ENCODE measurements at regions not wholly inside any gene's neighbourhood (a gene's known extent, or its start where the extent isn't known, plus 50 kb on each side); places are given as distances from the start of the nearest gene placed in this dataset.

GRCh38 chr22:45084400-45084920, 74.7 kb upstream of the PHF21B start:
- H4K20me1 ChIP-seq (ENCODE audit: insufficient read depth, low read length): no peaks in the 10 kb centered on the region
- H2AFZ ChIP-seq (ENCODE audit: low read depth, low read length): no peak overlapping the region
- no peaks in the 10 kb centered on the region for H3K9me3 ChIP-seq (ENCODE audit: insufficient read depth, low read length)
- no peaks in the 10 kb centered on the region for H3K36me3 ChIP-seq (replicated peaks; ENCODE audit: low read depth, low read length)
- no peak overlapping the region for H3K27ac ChIP-seq (ENCODE audit: low read length)
- no peak overlapping the region for H3K4me2 ChIP-seq (ENCODE audit: low read length)
- H3K9ac ChIP-seq (ENCODE audit: low read length): no peak overlapping the region
- H3K4me1 ChIP-seq (ENCODE audit: low read length): no peaks in the 10 kb centered on the region
- TF ChIP-seq EZH2phosphoT487 (IDR thresholded peaks at IDR 0.05; ENCODE audit: low read depth) (no peak), CTCF (IDR thresholded peaks at IDR 0.05; ENCODE audit: low read depth, low read length) (no peak)
- peaks cover 22% of the 10 kb centered on the region; the same call in 1 of the 2 replicates for H3K27me3 ChIP-seq (ENCODE audit: low read depth, low read length)
- no peaks in the 10 kb centered on the region for H3K79me2 ChIP-seq (ENCODE audit: low read length)
- H3K4me3 ChIP-seq (ENCODE audit: low read length): no peak overlapping the region

- H3K36me3 ChIP-seq (replicated peaks; ENCODE audit: low read depth, low read length): no peaks in the 10 kb centered on the region
- H3K4me3 ChIP-seq (ENCODE audit: low read length): no peak overlapping the region
- TF ChIP-seq CTCF (IDR thresholded peaks at IDR 0.05; ENCODE audit: low read depth, low read length): no peak
- TF ChIP-seq EZH2phosphoT487 (IDR thresholded peaks at IDR 0.05; ENCODE audit: low read depth): no peak
- no peak overlapping the region for H2AFZ ChIP-seq (ENCODE audit: low read depth, low read length)
- no peak overlapping the region for H3K4me2 ChIP-seq (ENCODE audit: low read length)
- no peaks in the 10 kb centered on the region for H3K79me2 ChIP-seq (ENCODE audit: low read length)
- no peak overlapping the region for H3K27ac ChIP-seq (ENCODE audit: low read length)
- H3K27me3 ChIP-seq (ENCODE audit: low read depth, low read length): peaks cover 22% of the 10 kb centered on the region; the same call in 1 of the 2 replicates
- no peak overlapping the region for H3K9ac ChIP-seq (ENCODE audit: low read length)
- H4K20me1 ChIP-seq (ENCODE audit: insufficient read depth, low read length): no peaks in the 10 kb centered on the region
- H3K9me3 ChIP-seq (ENCODE audit: insufficient read depth, low read length): no peaks in the 10 kb centered on the region
- H3K4me1 ChIP-seq (ENCODE audit: low read length): no peaks in the 10 kb centered on the region
Measured at GRCh38 chr22:45087802-45088201, 75.9 kb upstream of the NUP50 start.

GRCh38 chr22:45088576-45088975, 75.1 kb upstream of the NUP50 start:
- no peaks in the 10 kb centered on the region for H4K20me1 ChIP-seq (ENCODE audit: insufficient read depth, low read length)
- no peak overlapping the region for H3K4me2 ChIP-seq (ENCODE audit: low read length)
- no peaks in the 10 kb centered on the region for H3K9me3 ChIP-seq (ENCODE audit: insufficient read depth, low read length)
- no peaks in the 10 kb centered on the region for H3K36me3 ChIP-seq (replicated peaks; ENCODE audit: low read depth, low read length)
- no peak overlapping the region for H2AFZ ChIP-seq (ENCODE audit: low read depth, low read length)
- H3K27ac ChIP-seq (ENCODE audit: low read length): no peak overlapping the region
- TF ChIP-seq EZH2phosphoT487 (IDR thresholded peaks at IDR 0.05; ENCODE audit: low read depth): no peak
- no peak for TF ChIP-seq CTCF (IDR thresholded peaks at IDR 0.05; ENCODE audit: low read depth, low read length)
- H3K79me2 ChIP-seq (ENCODE audit: low read length): no peaks in the 10 kb centered on the region
- no peak overlapping the region for H3K4me3 ChIP-seq (ENCODE audit: low read length)
- H3K27me3 ChIP-seq (ENCODE audit: low read depth, low read length): peaks cover 18% of the 10 kb centered on the region; the same call in 1 of the 2 replicates
- no peak overlapping the region for H3K9ac ChIP-seq (ENCODE audit: low read length)
- no peaks in the 10 kb centered on the region for H3K4me1 ChIP-seq (ENCODE audit: low read length)

- no peak overlapping the region for H3K27ac ChIP-seq (ENCODE audit: low read length)
- no peak overlapping the region for H3K4me2 ChIP-seq (ENCODE audit: low read length)
- H4K20me1 ChIP-seq (ENCODE audit: insufficient read depth, low read length): no peaks in the 10 kb centered on the region
- H3K79me2 ChIP-seq (ENCODE audit: low read length): no peaks in the 10 kb centered on the region
- H2AFZ ChIP-seq (ENCODE audit: low read depth, low read length): no peak overlapping the region
- TF ChIP-seq CTCF (IDR thresholded peaks at IDR 0.05; ENCODE audit: low read depth, low read length): no peak
- TF ChIP-seq EZH2phosphoT487 (IDR thresholded peaks at IDR 0.05; ENCODE audit: low read depth): no peak
- peaks cover 10% of the 10 kb centered on the region for H3K27me3 ChIP-seq (ENCODE audit: low read depth, low read length)
- H3K4me3 ChIP-seq (ENCODE audit: low read length): no peak overlapping the region
- no peaks in the 10 kb centered on the region for H3K4me1 ChIP-seq (ENCODE audit: low read length)
- H3K9me3 ChIP-seq (ENCODE audit: insufficient read depth, low read length): no peaks in the 10 kb centered on the region
- H3K9ac ChIP-seq (ENCODE audit: low read length): no peak overlapping the region
- H3K36me3 ChIP-seq (replicated peaks; ENCODE audit: low read depth, low read length): no peaks in the 10 kb centered on the region
Measured at GRCh38 chr22:45090497-45090910, 73.2 kb upstream of the NUP50 start.

Data from OCI-LY3 (cell line).